DND-41 (cell line): ENCODE measurements at regions not wholly inside any gene's neighbourhood (a gene's known extent, or its start where the extent isn't known, plus 50 kb on each side); places are given as distances from the start of the nearest gene placed in this dataset.

ENCODE experiments used
- CTCF ChIP-seq: IDR thresholded peaks from 2 replicates; pipeline ENCODE4 v1.5.1; 2012; ENCODE audit warnings: borderline replicate concordance, low read length, moderate library complexity, mild to moderate bottlenecking; ENCODE audit not compliant: poor library complexity, severe bottlenecking; ENCODE audit errors: extremely low read depth
- EZH2 ChIP-seq: IDR thresholded peaks from 3 replicates; pipeline ENCODE4 v1.6.1; 2012; ENCODE audit warnings: borderline replicate concordance, low read depth, mild to moderate bottlenecking, moderate library complexity, low read length, inconsistent platforms; ENCODE audit not compliant: severe bottlenecking

DNA sequence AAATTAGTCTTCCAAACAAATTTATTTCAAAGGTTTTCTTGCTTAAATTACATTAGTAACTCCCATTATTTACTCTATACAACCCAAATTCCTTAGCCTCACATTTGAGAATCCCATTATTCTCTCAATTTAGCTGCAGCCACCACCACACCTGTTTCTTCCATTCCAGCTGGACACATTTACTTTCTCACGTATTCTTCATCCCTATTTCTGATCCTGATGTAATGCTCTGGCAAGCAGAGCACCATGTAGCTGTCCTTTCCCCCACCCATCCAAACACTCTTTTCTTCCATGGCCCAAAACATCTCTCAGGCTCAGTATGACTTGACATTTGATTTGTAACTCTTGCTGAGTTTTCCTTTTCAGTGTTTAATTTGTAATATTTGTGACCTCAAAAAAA lies 240.2 kb upstream of the CLEC14A start:
- no peak for TF ChIP-seq EZH2
- no peak for TF ChIP-seq CTCF
